ENCODE measurements at regions not wholly inside any gene's neighbourhood (a gene's known extent, or its start where the extent isn't known, plus 50 kb on each side); places are given as distances from the start of the nearest gene placed in this dataset.
"Not testable (repeated sequence)": the region's sequence is repeated elsewhere in the genome, so short reads cannot be mapped to it uniquely, and the experiment has no call there.

DNA sequence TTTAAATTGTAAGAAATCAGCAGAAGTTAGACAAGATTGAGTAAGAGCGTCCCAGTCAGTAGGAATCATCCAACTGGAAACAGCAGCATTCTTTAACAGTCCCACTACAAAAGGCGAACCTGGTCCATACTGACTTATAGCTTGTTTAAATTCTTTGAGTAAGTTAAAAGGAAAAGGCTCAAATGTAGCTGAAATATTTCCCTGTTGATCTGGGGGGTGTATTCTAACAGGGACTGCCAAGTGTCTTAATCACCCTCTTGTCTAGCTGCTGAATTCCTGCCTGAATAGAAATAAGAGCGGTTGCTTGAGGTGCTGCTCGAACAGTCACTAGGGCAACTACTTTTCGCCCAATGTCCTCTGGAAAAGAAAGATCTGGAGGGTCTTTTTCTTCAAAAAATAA lies 56.4 kb upstream of the FMNL2 start:
- TF ChIP-seq, protein P1, sequence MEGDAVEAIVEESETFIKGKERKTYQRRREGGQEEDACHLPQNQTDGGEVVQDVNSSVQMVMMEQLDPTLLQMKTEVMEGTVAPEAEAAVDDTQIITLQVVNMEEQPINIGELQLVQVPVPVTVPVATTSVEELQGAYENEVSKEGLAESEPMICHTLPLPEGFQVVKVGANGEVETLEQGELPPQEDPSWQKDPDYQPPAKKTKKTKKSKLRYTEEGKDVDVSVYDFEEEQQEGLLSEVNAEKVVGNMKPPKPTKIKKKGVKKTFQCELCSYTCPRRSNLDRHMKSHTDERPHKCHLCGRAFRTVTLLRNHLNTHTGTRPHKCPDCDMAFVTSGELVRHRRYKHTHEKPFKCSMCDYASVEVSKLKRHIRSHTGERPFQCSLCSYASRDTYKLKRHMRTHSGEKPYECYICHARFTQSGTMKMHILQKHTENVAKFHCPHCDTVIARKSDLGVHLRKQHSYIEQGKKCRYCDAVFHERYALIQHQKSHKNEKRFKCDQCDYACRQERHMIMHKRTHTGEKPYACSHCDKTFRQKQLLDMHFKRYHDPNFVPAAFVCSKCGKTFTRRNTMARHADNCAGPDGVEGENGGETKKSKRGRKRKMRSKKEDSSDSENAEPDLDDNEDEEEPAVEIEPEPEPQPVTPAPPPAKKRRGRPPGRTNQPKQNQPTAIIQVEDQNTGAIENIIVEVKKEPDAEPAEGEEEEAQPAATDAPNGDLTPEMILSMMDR (IDR thresholded peaks at IDR 0.05) = no peak
- DNase-seq (no peak), ATAC-seq (no peak)
- H3K36me3 ChIP-seq = no peaks in the 10 kb centered on the region
- no peak overlapping the region for H3K4me3 ChIP-seq
- H3K27ac ChIP-seq = no peak overlapping the region
- no peaks in the 10 kb centered on the region for H3K27me3 ChIP-seq
- intact Hi-C loops (cut with DNase I) = no loop called here
- H3K9me3 ChIP-seq = no peaks in the 10 kb centered on the region
- H3K4me1 ChIP-seq = no peaks in the 10 kb centered on the region

GRCh38 chr2:152279367-152279766 lies 55.6 kb upstream of the FMNL2 start:
- H3K36me3 ChIP-seq; H3K4me1 ChIP-seq; H3K9me3 ChIP-seq; H3K27ac ChIP-seq; H3K4me3 ChIP-seq; H3K27me3 ChIP-seq; intact Hi-C loops (cut with DNase I); ATAC-seq; DNase-seq: not testable (repeated sequence)

DNA sequence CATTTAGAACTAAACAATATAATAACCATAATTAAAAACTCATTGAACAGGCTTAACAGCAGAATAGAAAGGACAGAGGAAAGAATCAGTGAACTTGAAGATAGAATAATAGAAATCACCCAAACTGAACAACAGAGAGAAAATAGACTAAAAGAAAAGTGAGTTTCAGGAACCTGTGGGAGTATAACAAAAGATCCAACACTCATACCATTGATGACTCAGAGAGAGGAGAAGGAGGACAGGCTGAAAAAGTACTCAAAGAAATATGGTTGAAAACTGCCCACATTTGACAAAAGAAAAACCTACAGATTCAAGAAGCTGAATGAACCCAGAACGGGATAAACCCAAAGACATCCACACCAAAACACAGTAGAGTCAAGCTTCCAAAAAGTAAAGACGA lies 54.2 kb upstream of the FMNL2 start:
- no peak for ATAC-seq
- intact Hi-C loops (cut with DNase I) = no loop called here
- Histone ChIP-seq H3K4me1 (no peaks in the 10 kb centered on the region), H3K27me3 (no peaks in the 10 kb centered on the region), H3K9me3 (no peaks in the 10 kb centered on the region), H3K4me3 (no peak overlapping the region), H3K36me3 (no peaks in the 10 kb centered on the region), H3K27ac (no peak overlapping the region)
- no peak for DNase-seq
- TF ChIP-seq, protein P1 (IDR thresholded peaks at IDR 0.05) = no peak

- TF ChIP-seq, protein P1 (IDR thresholded peaks at IDR 0.05) = no peak
- no peaks in the 10 kb centered on the region for H3K27me3 ChIP-seq
- no peak for ATAC-seq
- H3K9me3 ChIP-seq = no peaks in the 10 kb centered on the region
- H3K27ac ChIP-seq = no peak overlapping the region
- no peaks in the 10 kb centered on the region for H3K36me3 ChIP-seq
- H3K4me1 ChIP-seq = no peaks in the 10 kb centered on the region
- no peak overlapping the region for H3K4me3 ChIP-seq
- intact Hi-C loops (cut with DNase I) = no loop called here
- no peak for DNase-seq
Measured at GRCh38 chr2:152283392-152283791, 51.6 kb upstream of the FMNL2 start.

DNA sequence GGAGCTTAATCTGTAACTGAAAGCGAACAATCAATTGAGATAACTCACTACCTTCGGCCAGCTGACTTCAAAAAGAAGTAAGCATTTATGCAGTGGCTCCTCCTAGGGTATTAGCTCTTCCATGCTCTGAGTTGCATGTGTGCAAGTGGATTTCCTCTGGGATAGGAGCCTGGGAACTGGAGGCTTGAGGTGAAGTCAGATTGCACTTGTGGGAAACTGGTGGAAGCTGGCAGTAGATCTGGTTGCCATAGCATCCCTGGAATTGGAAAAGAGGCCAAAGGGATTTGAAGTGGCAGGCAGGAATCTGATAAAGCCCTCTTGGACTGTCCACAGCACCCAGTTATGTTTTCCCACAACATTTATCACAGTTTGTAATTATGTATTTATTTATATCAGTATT lies 50.6 kb upstream of the FMNL2 start:
- no peak overlapping the region for H3K4me3 ChIP-seq
- TF ChIP-seq, protein P1 (IDR thresholded peaks at IDR 0.05) = no peak
- H3K27ac ChIP-seq = no peak overlapping the region
- no peaks in the 10 kb centered on the region for H3K27me3 ChIP-seq
- ATAC-seq (no peak), DNase-seq (no peak)
- no peaks in the 10 kb centered on the region for H3K4me1 ChIP-seq
- intact Hi-C loops (cut with DNase I) = no loop called here
- H3K9me3 ChIP-seq = no peaks in the 10 kb centered on the region
- H3K36me3 ChIP-seq = no peaks in the 10 kb centered on the region
